Loucy (cell line): ENCODE measurements at regions not wholly inside any gene's neighbourhood (a gene's known extent, or its start where the extent isn't known, plus 50 kb on each side); places are given as distances from the start of the nearest gene placed in this dataset.

ENCODE experiments used
- CTCF ChIP-seq: fragments of 200-600 bp; sonication (generic); conservative IDR thresholded peaks from 2 replicates; pipeline ENCODE4 v1.5.1; 2014; ENCODE audit warnings: mild to moderate bottlenecking, antibody characterized with exemption, low read length
- EZH2phosphoT487 ChIP-seq: fragments of 200-600 bp; IDR thresholded peaks from 2 replicates; pipeline ENCODE4 v1.6.1; 2018; ENCODE audit warnings: antibody characterized with exemption, mild to moderate bottlenecking, moderate library complexity, borderline replicate concordance

DNA sequence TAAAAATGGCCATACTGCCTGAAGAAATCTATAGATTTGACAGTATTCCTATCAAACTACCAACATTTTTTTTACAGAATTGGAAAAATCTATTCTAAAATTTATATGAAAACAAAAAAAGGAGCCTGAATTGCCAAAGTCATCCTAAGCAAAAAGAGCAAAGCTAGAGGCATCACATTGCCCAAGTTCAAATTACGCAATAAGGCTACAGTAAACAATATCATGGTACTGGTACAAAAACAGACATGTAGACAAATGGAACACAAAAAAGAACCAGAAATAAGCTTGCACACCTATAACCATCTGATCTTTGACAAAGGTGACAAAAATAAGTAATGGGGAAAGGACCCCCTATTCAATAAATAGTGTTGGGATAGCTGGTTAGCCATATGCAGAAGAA is 50.2 kb upstream of the THSD7B start:
- TF ChIP-seq CTCF (no peak), EZH2phosphoT487 (no peak)
